ENCODE measurements at regions not wholly inside any gene's neighbourhood (a gene's known extent, or its start where the extent isn't known, plus 50 kb on each side); places are given as distances from the start of the nearest gene placed in this dataset.
A peak's percentile ranks its signal among the peaks of the same experiment; 100 is the strongest.

- no peak for TF ChIP-seq CTCF (IDR thresholded peaks at IDR 0.05; ENCODE audit: insufficient read depth, low read length)
- no peak for TF ChIP-seq SPI1 (IDR thresholded peaks at IDR 0.05; ENCODE audit: borderline replicate concordance, low read depth)
- no peak for TF ChIP-seq POLR2AphosphoS5 (IDR thresholded peaks at IDR 0.05; ENCODE audit: low read depth)
- TF ChIP-seq GABPA (IDR thresholded peaks at IDR 0.05; ENCODE audit: low read depth), result no peak
- TF ChIP-seq REST (IDR thresholded peaks at IDR 0.05; ENCODE audit: insufficient replicate concordance, low read depth), result no peak
- DNase-seq (ENCODE audit: low read depth in 1 of 2, low spot score in 1 of 2), result no peak
- Histone ChIP-seq H3K4me3 (replicated peaks; ENCODE audit: insufficient read depth, low read length) (no peak overlapping the region), H3K27me3 (ENCODE audit: insufficient read depth, poor library complexity, severe bottlenecking) (no peaks in the 10 kb centered on the region), H3K27ac (replicated peaks) (no peak overlapping the region)
Measured at GRCh38 chr5:29972597-29972996, 1220.9 kb upstream of the CDH6 start.

- no peak for DNase-seq (ENCODE audit: low read depth in 1 of 2, low spot score in 1 of 2)
- Histone ChIP-seq H3K4me3 (replicated peaks; ENCODE audit: insufficient read depth, low read length) (no peak overlapping the region), H3K27me3 (ENCODE audit: insufficient read depth, poor library complexity, severe bottlenecking) (no peaks in the 10 kb centered on the region), H3K27ac (replicated peaks) (no peak overlapping the region)
- TF ChIP-seq GABPA (IDR thresholded peaks at IDR 0.05; ENCODE audit: low read depth) (no peak), REST (IDR thresholded peaks at IDR 0.05; ENCODE audit: insufficient replicate concordance, low read depth) (peak; percentile 91), POLR2AphosphoS5 (IDR thresholded peaks at IDR 0.05; ENCODE audit: low read depth) (no peak), CTCF (IDR thresholded peaks at IDR 0.05; ENCODE audit: insufficient read depth, low read length) (no peak), SPI1 (IDR thresholded peaks at IDR 0.05; ENCODE audit: borderline replicate concordance, low read depth) (no peak)
Measured at GRCh38 chr5:29963956-29964355, 1229.5 kb upstream of the CDH6 start.

- TF ChIP-seq SPI1 (IDR thresholded peaks at IDR 0.05; ENCODE audit: borderline replicate concordance, low read depth) (no peak), CTCF (IDR thresholded peaks at IDR 0.05; ENCODE audit: insufficient read depth, low read length) (no peak), GABPA (IDR thresholded peaks at IDR 0.05; ENCODE audit: low read depth) (no peak), REST (IDR thresholded peaks at IDR 0.05; ENCODE audit: insufficient replicate concordance, low read depth) (no peak), POLR2AphosphoS5 (IDR thresholded peaks at IDR 0.05; ENCODE audit: low read depth) (no peak)
- Histone ChIP-seq H3K27ac (replicated peaks) (no peak overlapping the region), H3K27me3 (ENCODE audit: insufficient read depth, poor library complexity, severe bottlenecking) (no peaks in the 10 kb centered on the region), H3K4me3 (replicated peaks; ENCODE audit: insufficient read depth, low read length) (no peak overlapping the region)
- no peak for DNase-seq (ENCODE audit: low read depth in 1 of 2, low spot score in 1 of 2)
Measured at GRCh38 chr5:29960323-29960722, 1233.2 kb upstream of the CDH6 start.

Measured in HL-60 (cell line).